Esophagus squamous epithelium (tissue), 5 donors: ENCODE measurements at regions not wholly inside any gene's neighbourhood (a gene's known extent, or its start where the extent isn't known, plus 50 kb on each side); places are given as distances from the start of the nearest gene placed in this dataset.

Source experiments
- DNase-seq: peaks from one replicate; lab custom pipeline; 2025; lab: John Stamatoyannopoulos, UW
- H3K27ac ChIP-seq, 4 donors: fragments of 200-600 bp; sonication (generic); one replicate each; pipeline ENCODE4 v1.5.1; 2016 to 2019; ENCODE audit warnings: mild to moderate bottlenecking in 1 of 4
- H3K27me3 ChIP-seq, 4 donors: fragments of 200-600 bp; sonication (generic); 1 replicate in 3 of 4; 2 replicates in 1 of 4; pipeline versions ENCODE4 v1.5.1 to v1.6.0; 2017 to 2021; ENCODE audit warnings: antibody characterized with exemption in 1 of 4
- H3K36me3 ChIP-seq, 3 donors: fragments of 200-600 bp; sonication (generic); one replicate each; pipeline ENCODE4 v1.5.1; 2016 to 2019
- H3K4me1 ChIP-seq, 3 donors: fragments of 200-600 bp; sonication (generic); one replicate each; pipeline ENCODE4 v1.5.1; 2017 to 2019
- H3K4me3 ChIP-seq, 4 donors: fragments of 200-600 bp; sonication (generic); 1 replicate in 3 of 4; 2 replicates in 1 of 4; pipeline ENCODE4 v1.5.1; 2016 to 2019; ENCODE audit warnings: mild to moderate bottlenecking in 2 of 4, moderate library complexity in 1 of 4
- H3K9me3 ChIP-seq, 3 donors: fragments of 200-600 bp; sonication (generic); one replicate each; pipeline ENCODE4 v1.5.1; 2016 to 2019
- CTCF ChIP-seq, 6 experiments: fragments of 450-650 bp in 4 of 6; fragments of 200-600 bp in 2 of 6; sonication (generic) in 2 of 6; IDR thresholded peaks; one replicate each; pipeline ENCODE4 v1.5.1; 2016 to 2019; ENCODE audit warnings: antibody characterized with exemption in 6 of 6, mild to moderate bottlenecking in 4 of 6, moderate library complexity in 4 of 6
- POLR2A ChIP-seq, 4 donors: fragments of 450-650 bp; IDR thresholded peaks; one replicate each; pipeline ENCODE4 v1.6.1; 2017; ENCODE audit warnings: antibody characterized with exemption in 4 of 4, mild to moderate bottlenecking in 4 of 4, moderate library complexity in 3 of 4
- WGBS, 2 donors: methylation state at CpG; one replicate each; pipeline ENCODE4 v1.1.5; 2018; 5-methylcytosine and 5-hydroxymethylcytosine counted together
- intact Hi-C: fragments of 100-400 bp; cut with DNase I; formaldehyde crosslinking; loops from one replicate; pipeline ENCODE4 v1.15.0; 2022
- donor health status: DM: yes; HTN: yes; CAD: no.

GRCh38 chr7:153320005-153320404 lies 560.5 kb downstream of the ACTR3B start:
- no peak for DNase-seq
- Histone ChIP-seq H3K4me3 (no peak overlapping the region), H3K36me3 (no peaks in the 10 kb centered on the region), H3K9me3 (peaks cover 0 to 2% (median 0%) of the 10 kb centered on the region in 3 donors), H3K4me1 (no peaks in the 10 kb centered on the region), H3K27me3 (no peaks in the 10 kb centered on the region), H3K27ac (no peak overlapping the region)
- no peak for TF ChIP-seq CTCF (IDR thresholded peaks at IDR 0.05)
- no peak for TF ChIP-seq POLR2A (IDR thresholded peaks at IDR 0.05)
- WGBS, 2 donors = 3 to 32% methylated on average over 3 to 4 of the region's 4 CpGs
- intact Hi-C loops = no loop called here

- no peak overlapping the region for H3K4me3 ChIP-seq
- H3K36me3 ChIP-seq = no peaks in the 10 kb centered on the region
- no peaks in the 10 kb centered on the region for H3K4me1 ChIP-seq
- intact Hi-C loops = no loop called here
- H3K9me3 ChIP-seq = no peaks in the 10 kb centered on the region
- TF ChIP-seq CTCF (IDR thresholded peaks at IDR 0.05) (no peak), POLR2A (IDR thresholded peaks at IDR 0.05) (no peak)
- DNase-seq = no peak
- WGBS, 2 donors = 29 to 59% methylated on average over 4 of the region's 4 CpGs
- H3K27me3 ChIP-seq = no peaks in the 10 kb centered on the region
- H3K27ac ChIP-seq = no peak overlapping the region
Observed at GRCh38 chr7:153320681-153321080, 561.1 kb downstream of the ACTR3B start.

GRCh38 chr7:153322991-153323390 lies 563.4 kb downstream of the ACTR3B start:
- Histone ChIP-seq H3K27me3 (no peaks in the 10 kb centered on the region), H3K27ac (no peak overlapping the region), H3K4me1 (no peaks in the 10 kb centered on the region), H3K36me3 (no peaks in the 10 kb centered on the region), H3K4me3 (no peak overlapping the region), H3K9me3 (no peaks in the 10 kb centered on the region)
- WGBS, 2 donors = 69 to 80% methylated on average over 6 to 11 of the region's 11 CpGs
- intact Hi-C loops = no loop called here
- TF ChIP-seq CTCF (IDR thresholded peaks at IDR 0.05) (no peak), POLR2A (IDR thresholded peaks at IDR 0.05) (no peak)
- DNase-seq = no peak

- H3K4me1 ChIP-seq = no peaks in the 10 kb centered on the region
- no peak overlapping the region for H3K4me3 ChIP-seq
- no peaks in the 10 kb centered on the region for H3K36me3 ChIP-seq
- H3K27ac ChIP-seq = no peak overlapping the region
- intact Hi-C loops = no loop called here
- TF ChIP-seq CTCF (IDR thresholded peaks at IDR 0.05) (no peak), POLR2A (IDR thresholded peaks at IDR 0.05) (no peak)
- DNase-seq = no peak
- WGBS, 2 donors = 69 to 73% methylated on average over 5 of the region's 5 CpGs
- no peaks in the 10 kb centered on the region for H3K9me3 ChIP-seq
- no peaks in the 10 kb centered on the region for H3K27me3 ChIP-seq
Observed at GRCh38 chr7:153324094-153324493, 564.5 kb downstream of the ACTR3B start.

- no peak for DNase-seq
- 70 to 82% methylated on average over 9 of the region's 9 CpGs for WGBS, 2 donors
- H3K4me3 ChIP-seq = no peak overlapping the region
- no peaks in the 10 kb centered on the region for H3K36me3 ChIP-seq
- TF ChIP-seq POLR2A (IDR thresholded peaks at IDR 0.05) = no peak
- TF ChIP-seq CTCF (IDR thresholded peaks at IDR 0.05) = no peak
- H3K27ac ChIP-seq = no peak overlapping the region
- intact Hi-C loops = no loop called here
- H3K9me3 ChIP-seq = no peaks in the 10 kb centered on the region
- H3K27me3 ChIP-seq = no peaks in the 10 kb centered on the region
- no peaks in the 10 kb centered on the region for H3K4me1 ChIP-seq
Observed at GRCh38 chr7:153327683-153328082, 568.1 kb downstream of the ACTR3B start.
